Karpas-422 (cell line): ENCODE measurements at regions not wholly inside any gene's neighbourhood (a gene's known extent, or its start where the extent isn't known, plus 50 kb on each side); places are given as distances from the start of the nearest gene placed in this dataset.
"Not testable (repeated sequence)": the region's sequence is repeated elsewhere in the genome, so short reads cannot be mapped to it uniquely, and the experiment has no call there.

Source experiments
- DNase-seq: peaks from one replicate; pipeline ENCODE4 v3.0.0-alpha.2; 2015
- H2AFZ ChIP-seq: fragments of 200-600 bp; sonication (generic); 2 replicates; pipeline ENCODE4 v1.6.1; 2014; ENCODE audit warnings: antibody characterized with exemption, low read length, mixed read lengths
- H3K27ac ChIP-seq: fragments of 200-600 bp; sonication (generic); 2 replicates; pipeline ENCODE4 v1.5.1; 2014; ENCODE audit warnings: mild to moderate bottlenecking, low read length, moderate library complexity
- H3K27me3 ChIP-seq: fragments of 200-600 bp; sonication (generic); 2 replicates; pipeline ENCODE4 v1.6.1; 2014; ENCODE audit warnings: low read length, mixed read lengths
- H3K36me3 ChIP-seq: fragments of 200-600 bp; sonication (generic); 2 replicates; pipeline ENCODE4 v1.6.1; 2014; ENCODE audit warnings: low read length, mixed read lengths; ENCODE audit not compliant: insufficient read depth
- H3K4me1 ChIP-seq: fragments of 200-600 bp; sonication (generic); 2 replicates; pipeline ENCODE4 v1.6.1; 2014; ENCODE audit warnings: mild to moderate bottlenecking, low read length, mixed read lengths
- H3K4me2 ChIP-seq: fragments of 200-600 bp; sonication (generic); 2 replicates; pipeline ENCODE4 v1.6.1; 2014; ENCODE audit warnings: low read length, low read depth, mild to moderate bottlenecking; ENCODE audit not compliant: poor library complexity, severe bottlenecking
- H3K4me3 ChIP-seq: fragments of 200-600 bp; sonication (generic); 2 replicates; pipeline ENCODE4 v1.5.1; 2014; ENCODE audit warnings: mild to moderate bottlenecking, antibody characterized with exemption, low read length, mixed read lengths
- H3K79me2 ChIP-seq: fragments of 200-600 bp; sonication (generic); 2 replicates; pipeline ENCODE4 v1.6.1; 2014; ENCODE audit warnings: mild to moderate bottlenecking, low read length, mixed read lengths
- H3K9ac ChIP-seq: fragments of 200-600 bp; sonication (generic); 2 replicates; pipeline ENCODE4 v1.6.0; 2014; ENCODE audit warnings: low read length
- H3K9me2 ChIP-seq: fragments of 200-600 bp; sonication (generic), shearing (Covaris generic); replicated peaks from 2 replicates; pipeline ENCODE4 v1.6.0; 2014; ENCODE audit warnings: mild to moderate bottlenecking, low read length, moderate library complexity; ENCODE audit not compliant: insufficient read depth
- H3K9me3 ChIP-seq: fragments of 300-700, 200-600 bp; sonication (generic); 2 replicates; pipeline ENCODE4 v1.6.1; 2014; ENCODE audit warnings: low read length, mixed read lengths
- H4K20me1 ChIP-seq: fragments of 200-600 bp; sonication (generic); 2 replicates; pipeline ENCODE4 v1.6.1; 2014; ENCODE audit warnings: mild to moderate bottlenecking, antibody characterized with exemption, low read length, low read depth; ENCODE audit not compliant: insufficient read depth

GRCh38 chr4:89493367-89493766 lies 185.8 kb upstream of the GPRIN3 start:
- H3K9me2 ChIP-seq: no peaks in the 10 kb centered on the region
- no peak overlapping the region for H3K4me2 ChIP-seq
- H3K9me3 ChIP-seq: no peaks in the 10 kb centered on the region
- H2AFZ ChIP-seq: no peak overlapping the region
- H3K27me3 ChIP-seq: no peaks in the 10 kb centered on the region
- no peak overlapping the region for H3K9ac ChIP-seq
- H3K4me3 ChIP-seq: no peak overlapping the region
- H4K20me1 ChIP-seq: no peaks in the 10 kb centered on the region
- H3K27ac ChIP-seq: no peak overlapping the region
- DNase-seq: no peak
- H3K4me1 ChIP-seq: no peaks in the 10 kb centered on the region
- H3K36me3 ChIP-seq: no peaks in the 10 kb centered on the region
- no peaks in the 10 kb centered on the region for H3K79me2 ChIP-seq

- no peaks in the 10 kb centered on the region for H4K20me1 ChIP-seq
- H3K36me3 ChIP-seq: no peaks in the 10 kb centered on the region
- H3K4me1 ChIP-seq: no peaks in the 10 kb centered on the region
- H3K27me3 ChIP-seq: no peaks in the 10 kb centered on the region
- H3K9me3 ChIP-seq: no peaks in the 10 kb centered on the region
- no peak overlapping the region for H3K9ac ChIP-seq
- no peak overlapping the region for H3K4me2 ChIP-seq
- no peak overlapping the region for H3K27ac ChIP-seq
- H2AFZ ChIP-seq: no peak overlapping the region
- H3K9me2 ChIP-seq: no peaks in the 10 kb centered on the region
- no peak overlapping the region for H3K4me3 ChIP-seq
- no peak for DNase-seq
- no peaks in the 10 kb centered on the region for H3K79me2 ChIP-seq
These were observed 185.0 kb upstream of the GPRIN3 start for GRCh38 chr4:89492581-89493071.

- H3K9me2 ChIP-seq: no peaks in the 10 kb centered on the region
- no peaks in the 10 kb centered on the region for H3K4me1 ChIP-seq
- H3K4me2 ChIP-seq: no peak overlapping the region
- no peak for DNase-seq
- H3K27me3 ChIP-seq: no peaks in the 10 kb centered on the region
- no peak overlapping the region for H3K4me3 ChIP-seq
- H2AFZ ChIP-seq: no peak overlapping the region
- H3K79me2 ChIP-seq: no peaks in the 10 kb centered on the region
- no peak overlapping the region for H3K27ac ChIP-seq
- no peak overlapping the region for H3K9ac ChIP-seq
- no peaks in the 10 kb centered on the region for H4K20me1 ChIP-seq
- no peaks in the 10 kb centered on the region for H3K36me3 ChIP-seq
- H3K9me3 ChIP-seq: no peaks in the 10 kb centered on the region
These were observed 184.2 kb upstream of the GPRIN3 start for GRCh38 chr4:89491761-89492160.

GRCh38 chr4:89489921-89490431 lies 182.4 kb upstream of the GPRIN3 start:
- not testable (repeated sequence) for H3K9ac ChIP-seq, H3K4me2 ChIP-seq, H3K79me2 ChIP-seq, DNase-seq, H3K27ac ChIP-seq, H3K27me3 ChIP-seq, H3K36me3 ChIP-seq, H4K20me1 ChIP-seq, H3K4me3 ChIP-seq, H3K9me2 ChIP-seq, H2AFZ ChIP-seq, H3K9me3 ChIP-seq, H3K4me1 ChIP-seq

GRCh38 chr4:89489338-89489771 lies 181.8 kb upstream of the GPRIN3 start:
- Histone ChIP-seq H3K79me2 (no peaks in the 10 kb centered on the region), H3K27me3 (no peaks in the 10 kb centered on the region), H3K4me2 (no peak overlapping the region), H3K36me3 (no peaks in the 10 kb centered on the region), H3K9me3 (no peaks in the 10 kb centered on the region), H3K9ac (no peak overlapping the region), H3K4me1 (no peaks in the 10 kb centered on the region), H3K27ac (no peak overlapping the region), H4K20me1 (no peaks in the 10 kb centered on the region), H3K4me3 (no peak overlapping the region), H3K9me2 (no peaks in the 10 kb centered on the region), H2AFZ (no peak overlapping the region)
- no peak for DNase-seq

GRCh38 chr4:89488736-89489135 lies 181.1 kb upstream of the GPRIN3 start:
- no peaks in the 10 kb centered on the region for H3K27me3 ChIP-seq
- no peaks in the 10 kb centered on the region for H3K9me2 ChIP-seq
- H3K4me2 ChIP-seq: no peak overlapping the region
- no peaks in the 10 kb centered on the region for H3K36me3 ChIP-seq
- DNase-seq: no peak
- H2AFZ ChIP-seq: no peak overlapping the region
- no peaks in the 10 kb centered on the region for H4K20me1 ChIP-seq
- no peaks in the 10 kb centered on the region for H3K9me3 ChIP-seq
- H3K79me2 ChIP-seq: no peaks in the 10 kb centered on the region
- H3K4me1 ChIP-seq: no peaks in the 10 kb centered on the region
- no peak overlapping the region for H3K9ac ChIP-seq
- no peak overlapping the region for H3K27ac ChIP-seq
- no peak overlapping the region for H3K4me3 ChIP-seq

- Histone ChIP-seq H3K79me2 (no peaks in the 10 kb centered on the region), H3K27me3 (no peaks in the 10 kb centered on the region), H4K20me1 (no peaks in the 10 kb centered on the region), H3K27ac (no peak overlapping the region), H2AFZ (no peak overlapping the region), H3K9ac (no peak overlapping the region), H3K4me1 (no peaks in the 10 kb centered on the region), H3K36me3 (no peaks in the 10 kb centered on the region), H3K9me3 (no peaks in the 10 kb centered on the region), H3K9me2 (no peaks in the 10 kb centered on the region), H3K4me3 (no peak overlapping the region), H3K4me2 (no peak overlapping the region)
- DNase-seq: no peak
These were observed 179.1 kb upstream of the GPRIN3 start for GRCh38 chr4:89486673-89487072.

- Histone ChIP-seq H3K9me2 (no peaks in the 10 kb centered on the region), H3K9ac (no peak overlapping the region), H4K20me1 (no peaks in the 10 kb centered on the region), H3K4me3 (no peak overlapping the region), H3K27me3 (no peaks in the 10 kb centered on the region), H2AFZ (no peak overlapping the region), H3K79me2 (no peaks in the 10 kb centered on the region), H3K27ac (no peak overlapping the region), H3K36me3 (no peaks in the 10 kb centered on the region), H3K4me1 (no peaks in the 10 kb centered on the region), H3K9me3 (no peaks in the 10 kb centered on the region), H3K4me2 (no peak overlapping the region)
- DNase-seq: no peak
These were observed 178.4 kb upstream of the GPRIN3 start for GRCh38 chr4:89486042-89486441.

- Histone ChIP-seq H3K9me2 (no peaks in the 10 kb centered on the region), H3K36me3 (no peaks in the 10 kb centered on the region), H3K27ac (no peak overlapping the region), H3K9ac (no peak overlapping the region), H2AFZ (no peak overlapping the region), H3K4me3 (no peak overlapping the region), H3K4me1 (no peaks in the 10 kb centered on the region), H3K4me2 (no peak overlapping the region), H3K9me3 (no peaks in the 10 kb centered on the region), H3K79me2 (no peaks in the 10 kb centered on the region), H3K27me3 (no peaks in the 10 kb centered on the region), H4K20me1 (no peaks in the 10 kb centered on the region)
- no peak for DNase-seq
These were observed 176.2 kb upstream of the GPRIN3 start for GRCh38 chr4:89483833-89484232.
